ENCODE measurements at regions not wholly inside any gene's neighbourhood (a gene's known extent, or its start where the extent isn't known, plus 50 kb on each side); places are given as distances from the start of the nearest gene placed in this dataset.

- H3K14ac ChIP-seq (ENCODE audit: insufficient read depth, low read length): no peak overlapping the region
- TF ChIP-seq CTCF (conservative IDR thresholded peaks at IDR 0.05): no peak
- WGBS (ENCODE audit: extremely low coverage, insufficient read length, low lambda C conversion rate): no CpG with 5 or more reads among the region's 2 CpGs
- no peaks in the 10 kb centered on the region for H3K79me2 ChIP-seq (ENCODE audit: insufficient read depth, low read length)
- no peak overlapping the region for H2BK5ac ChIP-seq (ENCODE audit: insufficient read length, low read length)
- no peak overlapping the region for H2BK15ac ChIP-seq (ENCODE audit: low read depth, low read length)
- H3K27ac ChIP-seq (ENCODE audit: insufficient read length, low read depth, low read length): no peak overlapping the region
- H2AK5ac ChIP-seq (ENCODE audit: insufficient read length, low read length): no peak overlapping the region
- H2BK12ac ChIP-seq (ENCODE audit: insufficient read length, low read depth, low read length): no peak overlapping the region
- H2BK120ac ChIP-seq (ENCODE audit: low read depth, low read length, poor library complexity, severe bottlenecking): no peak overlapping the region
- H3K23ac ChIP-seq (ENCODE audit: insufficient read length, low read depth, low read length): no peak overlapping the region
- H2AFZ ChIP-seq (ENCODE audit: low read length): no peak overlapping the region
- H4K91ac ChIP-seq (ENCODE audit: insufficient read length, low read depth, low read length): no peak overlapping the region
- H3K9me3 Mint-ChIP-seq: peaks cover 65 to 66% of the 10 kb centered on the region in 2 experiments
- no peak overlapping the region for H2BK20ac ChIP-seq (ENCODE audit: low read depth, low read length, poor library complexity, severe bottlenecking)
- no peak overlapping the region for H3K4ac ChIP-seq (ENCODE audit: low read depth, low read length)
- H4K5ac ChIP-seq (ENCODE audit: insufficient read length, low read depth, low read length): no peak overlapping the region
- H3K9ac ChIP-seq (ENCODE audit: extremely low read depth, insufficient read length, low read length): no peak overlapping the region
- H3K4me2 ChIP-seq (ENCODE audit: insufficient read depth, insufficient read length, low read length): no peak overlapping the region
- H3K27me3 ChIP-seq (ENCODE audit: insufficient read depth, low read length): no peaks in the 10 kb centered on the region
- H3K27ac Mint-ChIP-seq: no peak overlapping the region; a peak in 1 of 7 replicates
- H3K4me1 ChIP-seq (ENCODE audit: insufficient read depth, low read length): no peaks in the 10 kb centered on the region
- H3K4me3 Mint-ChIP-seq: no peak overlapping the region
- H3K56ac ChIP-seq (ENCODE audit: insufficient read length, low read depth, low read length): no peak overlapping the region
- no peak overlapping the region for H3K18ac ChIP-seq (ENCODE audit: insufficient read length, low read depth, low read length)
- H4K20me1 ChIP-seq (ENCODE audit: control insufficient read depth, insufficient read depth, insufficient read length): no peaks in the 10 kb centered on the region
- no peaks in the 10 kb centered on the region for H3K4me1 Mint-ChIP-seq
- H3K79me1 ChIP-seq (ENCODE audit: insufficient read depth, low read depth, low read length, poor library complexity, severe bottlenecking): no peaks in the 10 kb centered on the region
- no peak for DNase-seq
- peaks cover 20% of the 10 kb centered on the region for H3K9me3 ChIP-seq (ENCODE audit: control insufficient read depth, low read depth, low read length)
- H3K36me3 Mint-ChIP-seq (ENCODE audit: insufficient read depth in 1 of 3, low read depth in 3 of 3): peaks cover 48 to 65% (median 63%) of the 10 kb centered on the region in 3 experiments
- H3K23me2 ChIP-seq (ENCODE audit: insufficient read length, low read depth, low read length, poor library complexity, severe bottlenecking): no peaks in the 10 kb centered on the region
- no peak overlapping the region for H3T11ph ChIP-seq (ENCODE audit: low read length)
- H4K8ac ChIP-seq (replicated peaks; ENCODE audit: insufficient read length, low read depth, low read length): no peak overlapping the region
- no peaks in the 10 kb centered on the region for H3K27me3 Mint-ChIP-seq (ENCODE audit: low read depth)
Observed at GRCh38 chrX:74023203-74023602, 170.7 kb upstream of the XIST start.

Measured in H9 (cell line).